ENCODE measurements at regions not wholly inside any gene's neighbourhood (a gene's known extent, or its start where the extent isn't known, plus 50 kb on each side); places are given as distances from the start of the nearest gene placed in this dataset.

- H4K20me1 ChIP-seq (ENCODE audit: control insufficient read depth, insufficient read depth, insufficient read length): no peaks in the 10 kb centered on the region
- H3K23me2 ChIP-seq (ENCODE audit: insufficient read length, low read depth, low read length, poor library complexity, severe bottlenecking): no peaks in the 10 kb centered on the region
- H3K4ac ChIP-seq (ENCODE audit: low read depth, low read length): no peak overlapping the region
- no peaks in the 10 kb centered on the region; the same call in 1 of the 2 replicates for H3K27me3 Mint-ChIP-seq (ENCODE audit: low read depth)
- TF ChIP-seq, protein P1, sequence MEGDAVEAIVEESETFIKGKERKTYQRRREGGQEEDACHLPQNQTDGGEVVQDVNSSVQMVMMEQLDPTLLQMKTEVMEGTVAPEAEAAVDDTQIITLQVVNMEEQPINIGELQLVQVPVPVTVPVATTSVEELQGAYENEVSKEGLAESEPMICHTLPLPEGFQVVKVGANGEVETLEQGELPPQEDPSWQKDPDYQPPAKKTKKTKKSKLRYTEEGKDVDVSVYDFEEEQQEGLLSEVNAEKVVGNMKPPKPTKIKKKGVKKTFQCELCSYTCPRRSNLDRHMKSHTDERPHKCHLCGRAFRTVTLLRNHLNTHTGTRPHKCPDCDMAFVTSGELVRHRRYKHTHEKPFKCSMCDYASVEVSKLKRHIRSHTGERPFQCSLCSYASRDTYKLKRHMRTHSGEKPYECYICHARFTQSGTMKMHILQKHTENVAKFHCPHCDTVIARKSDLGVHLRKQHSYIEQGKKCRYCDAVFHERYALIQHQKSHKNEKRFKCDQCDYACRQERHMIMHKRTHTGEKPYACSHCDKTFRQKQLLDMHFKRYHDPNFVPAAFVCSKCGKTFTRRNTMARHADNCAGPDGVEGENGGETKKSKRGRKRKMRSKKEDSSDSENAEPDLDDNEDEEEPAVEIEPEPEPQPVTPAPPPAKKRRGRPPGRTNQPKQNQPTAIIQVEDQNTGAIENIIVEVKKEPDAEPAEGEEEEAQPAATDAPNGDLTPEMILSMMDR (conservative IDR thresholded peaks at IDR 0.05): no peak
- DNase-seq: no peak
- H2BK120ac ChIP-seq (ENCODE audit: low read depth, low read length, poor library complexity, severe bottlenecking): no peak overlapping the region
- no peak overlapping the region for H4K8ac ChIP-seq (replicated peaks; ENCODE audit: insufficient read length, low read depth, low read length)
- H3K36me3 Mint-ChIP-seq (ENCODE audit: insufficient read depth in 1 of 3, low read depth in 3 of 3): no peaks in the 10 kb centered on the region
- no peak overlapping the region for H3K14ac ChIP-seq (ENCODE audit: insufficient read depth, low read length)
- no peak overlapping the region for H3K27ac ChIP-seq (ENCODE audit: insufficient read length, low read depth, low read length)
- no peak overlapping the region for H3T11ph ChIP-seq (ENCODE audit: low read length)
- no peaks in the 10 kb centered on the region; a peak in 1 of 5 replicates for H3K9me3 Mint-ChIP-seq
- H2AFZ ChIP-seq (ENCODE audit: low read length): no peak overlapping the region
- peaks cover 2% of the 10 kb centered on the region; the same call in 1 of the 2 replicates for H3K27me3 ChIP-seq (ENCODE audit: insufficient read depth, low read length)
- peaks cover 4% of the 10 kb centered on the region in 2 experiments for H3K4me1 Mint-ChIP-seq
- no peak overlapping the region for H3K18ac ChIP-seq (ENCODE audit: insufficient read length, low read depth, low read length)
- H3K9me3 ChIP-seq (ENCODE audit: control insufficient read depth, low read depth, low read length): no peaks in the 10 kb centered on the region
- no peak overlapping the region for H2BK5ac ChIP-seq (ENCODE audit: insufficient read length, low read length)
- H3K56ac ChIP-seq (ENCODE audit: insufficient read length, low read depth, low read length): no peak overlapping the region
- no CpG with 5 or more reads among the region's 4 CpGs for WGBS (ENCODE audit: extremely low coverage, insufficient read length, low lambda C conversion rate)
- H3K27ac Mint-ChIP-seq: no peak overlapping the region
- no peak overlapping the region for H4K5ac ChIP-seq (ENCODE audit: insufficient read length, low read depth, low read length)
- no peak overlapping the region for H3K9ac ChIP-seq (ENCODE audit: extremely low read depth, insufficient read length, low read length)
- no peak overlapping the region for H2BK12ac ChIP-seq (ENCODE audit: insufficient read length, low read depth, low read length)
- H3K23ac ChIP-seq (ENCODE audit: insufficient read length, low read depth, low read length): no peak overlapping the region
- H3K79me1 ChIP-seq (ENCODE audit: insufficient read depth, low read depth, low read length, poor library complexity, severe bottlenecking): no peaks in the 10 kb centered on the region
- no peaks in the 10 kb centered on the region for H3K79me2 ChIP-seq (ENCODE audit: insufficient read depth, low read length)
- no peak overlapping the region for H4K91ac ChIP-seq (ENCODE audit: insufficient read length, low read depth, low read length)
- H3K4me1 ChIP-seq (ENCODE audit: insufficient read depth, low read length): no peaks in the 10 kb centered on the region
- H2BK15ac ChIP-seq (ENCODE audit: low read depth, low read length): no peak overlapping the region
- H3K4me3 Mint-ChIP-seq: no peak overlapping the region
- no peak overlapping the region for H2AK5ac ChIP-seq (ENCODE audit: insufficient read length, low read length)
- H3K4me2 ChIP-seq (ENCODE audit: insufficient read depth, insufficient read length, low read length): no peak overlapping the region
- no peak overlapping the region for H2BK20ac ChIP-seq (ENCODE audit: low read depth, low read length, poor library complexity, severe bottlenecking)
Observed at GRCh38 chr3:21229426-21230135, 521.4 kb downstream of the ZNF385D start.

Measured in H9 (cell line).